Fibroblast of the aortic adventitia (primary cell): ENCODE measurements at regions not wholly inside any gene's neighbourhood (a gene's known extent, or its start where the extent isn't known, plus 50 kb on each side); places are given as distances from the start of the nearest gene placed in this dataset.
A peak's percentile ranks its signal among the peaks of the same experiment; 100 is the strongest.
"Not testable (repeated sequence)": the region's sequence is repeated elsewhere in the genome, so short reads cannot be mapped to it uniquely, and the experiment has no call there.

ENCODE experiments used
- DNase-seq: peaks from one replicate; pipeline ENCODE4 v3.0.0-alpha.2; 2010; ENCODE audit warnings: low read depth
- H3K4me3 ChIP-seq: 2 replicates; pipeline ENCODE4 v1.5.1; 2011; ENCODE audit warnings: low read depth, mild to moderate bottlenecking, control low read depth, low read length, moderate library complexity
- CTCF ChIP-seq: IDR thresholded peaks from 2 replicates; pipeline ENCODE4 v1.5.1; 2011; ENCODE audit warnings: mild to moderate bottlenecking, low read length, control low read depth, inconsistent platforms; ENCODE audit not compliant: insufficient read depth

GRCh38 chr5:103385722-103386121 is 127.2 kb downstream of the MACIR start:
- TF ChIP-seq CTCF, result no peak
- no peak for DNase-seq

GRCh38 chr5:103377638-103378037 is 119.1 kb downstream of the MACIR start:
- not testable (repeated sequence) for H3K4me3 ChIP-seq, DNase-seq

More at GRCh38 chr5:103385722-103386121, 127.2 kb downstream of the MACIR start:
- no peak overlapping the region for H3K4me3 ChIP-seq

GRCh38 chr5:103375863-103376591 is 117.5 kb downstream of the MACIR start:
- DNase-seq, result no peak
- no peak for TF ChIP-seq CTCF
- no peak overlapping the region for H3K4me3 ChIP-seq

- no peak overlapping the region for H3K4me3 ChIP-seq
- TF ChIP-seq CTCF, result no peak
- peak; percentile 64 for DNase-seq
Measured at GRCh38 chr5:103375350-103375749, 116.8 kb downstream of the MACIR start.

GRCh38 chr5:103374473-103374963 is 116.0 kb downstream of the MACIR start:
- H3K4me3 ChIP-seq, result no peak overlapping the region
- no peak for DNase-seq
- no peak for TF ChIP-seq CTCF

- no peak for TF ChIP-seq CTCF
- no peak for DNase-seq
- H3K4me3 ChIP-seq, result no peak overlapping the region
Measured at GRCh38 chr5:103373597-103374472, 115.3 kb downstream of the MACIR start.

- no peak overlapping the region for H3K4me3 ChIP-seq
- no peak for TF ChIP-seq CTCF
- no peak for DNase-seq
Measured at GRCh38 chr5:103371046-103371607, 112.6 kb downstream of the MACIR start.
